A673 (cell line): ENCODE measurements at regions not wholly inside any gene's neighbourhood (a gene's known extent, or its start where the extent isn't known, plus 50 kb on each side); places are given as distances from the start of the nearest gene placed in this dataset.

Experiments used
- BruUV-seq: library from RNA; stranded (reverse); fragments of 400-500 nt; replicated peaks from 2 replicates; lab custom pipeline; 2021; lab: Mats Ljungman, UMichigan
- CTCF ChIA-PET: fragments of 300-600 bp; sonication (Branson Sonifier 250); formaldehyde crosslinking; loops from one replicate; lab custom pipeline; 2022; ENCODE audit warnings: antibody characterized with exemption; lab: Charles Lee
- POLR2A ChIA-PET: fragments of 300-600 bp; sonication (Branson Sonifier 250); formaldehyde crosslinking; loops from one replicate; lab custom pipeline; 2022; ENCODE audit warnings: antibody characterized with exemption; ENCODE audit not compliant: low non-redundant PET; lab: Charles Lee
- DNase-seq: peaks from one replicate; pipeline ENCODE4 v3.0.0-alpha.2; 2015; ENCODE audit warnings: low spot score
- H3K27ac ChIP-seq: fragments of 200-600 bp; sonication (generic); 2 replicates; pipeline ENCODE4 v1.5.1; 2016; ENCODE audit warnings: mixed run types, low read depth, mild to moderate bottlenecking, mixed read lengths, antibody characterized with exemption, low read length; ENCODE audit not compliant: poor library complexity, severe bottlenecking
- H3K27me3 ChIP-seq: fragments of 200-600 bp; sonication (generic); replicated peaks from 2 replicates; pipeline ENCODE4 v1.6.1; 2017; ENCODE audit warnings: mixed run types, low read depth, mild to moderate bottlenecking, mixed read lengths, antibody characterized with exemption, low read length; ENCODE audit not compliant: insufficient read depth, poor library complexity
- H3K36me3 ChIP-seq: fragments of 200-600 bp; sonication (generic); 2 replicates; pipeline ENCODE4 v1.6.1; 2016; ENCODE audit warnings: mixed run types, mild to moderate bottlenecking, mixed read lengths, antibody characterized with exemption, low read length; ENCODE audit not compliant: insufficient read depth, poor library complexity, severe bottlenecking
- H3K4me1 ChIP-seq: fragments of 200-600 bp; sonication (generic); 2 replicates; pipeline ENCODE4 v1.6.1; 2017; ENCODE audit warnings: mixed run types, mild to moderate bottlenecking, mixed read lengths, antibody characterized with exemption, low read length; ENCODE audit not compliant: insufficient read depth, poor library complexity, severe bottlenecking
- H3K4me3 ChIP-seq: fragments of 200-600 bp; sonication (generic); 2 replicates; pipeline ENCODE4 v1.5.1; 2016; ENCODE audit warnings: low read depth, mixed run types, mild to moderate bottlenecking, mixed read lengths, low read length; ENCODE audit not compliant: poor library complexity, severe bottlenecking
- H3K9me3 ChIP-seq: fragments of 200-600 bp; sonication (generic); 2 replicates; pipeline ENCODE4 v1.6.1; 2016; ENCODE audit warnings: mixed run types, low read depth, mild to moderate bottlenecking, mixed read lengths, antibody characterized with exemption, low read length; ENCODE audit not compliant: poor library complexity, severe bottlenecking
- EZH2 ChIP-seq: fragments of 200-600 bp; sonication (generic); IDR thresholded peaks from 2 replicates; pipeline ENCODE4 v1.6.1; 2017; ENCODE audit warnings: borderline replicate concordance, low read depth, mild to moderate bottlenecking, mixed read lengths, antibody characterized with exemption, low read length; ENCODE audit not compliant: poor library complexity, severe bottlenecking
- intact Hi-C: fragments of 100-400 bp; cut with micrococcal nuclease; formaldehyde crosslinking; loops from one replicate; pipeline ENCODE4 v1.10.0; 2022; ENCODE audit not compliant: unreplicated experiment
- TF ChIP-seq, protein P1 (sequence below): fragments of 300-800, 200-600 bp; sonication (generic); conservative IDR thresholded peaks from 2 replicates; pipeline ENCODE4 v1.5.1; 2017; ENCODE audit warnings: low read depth, mild to moderate bottlenecking, antibody characterized with exemption, low read length, moderate library complexity, mixed read lengths

DNA sequence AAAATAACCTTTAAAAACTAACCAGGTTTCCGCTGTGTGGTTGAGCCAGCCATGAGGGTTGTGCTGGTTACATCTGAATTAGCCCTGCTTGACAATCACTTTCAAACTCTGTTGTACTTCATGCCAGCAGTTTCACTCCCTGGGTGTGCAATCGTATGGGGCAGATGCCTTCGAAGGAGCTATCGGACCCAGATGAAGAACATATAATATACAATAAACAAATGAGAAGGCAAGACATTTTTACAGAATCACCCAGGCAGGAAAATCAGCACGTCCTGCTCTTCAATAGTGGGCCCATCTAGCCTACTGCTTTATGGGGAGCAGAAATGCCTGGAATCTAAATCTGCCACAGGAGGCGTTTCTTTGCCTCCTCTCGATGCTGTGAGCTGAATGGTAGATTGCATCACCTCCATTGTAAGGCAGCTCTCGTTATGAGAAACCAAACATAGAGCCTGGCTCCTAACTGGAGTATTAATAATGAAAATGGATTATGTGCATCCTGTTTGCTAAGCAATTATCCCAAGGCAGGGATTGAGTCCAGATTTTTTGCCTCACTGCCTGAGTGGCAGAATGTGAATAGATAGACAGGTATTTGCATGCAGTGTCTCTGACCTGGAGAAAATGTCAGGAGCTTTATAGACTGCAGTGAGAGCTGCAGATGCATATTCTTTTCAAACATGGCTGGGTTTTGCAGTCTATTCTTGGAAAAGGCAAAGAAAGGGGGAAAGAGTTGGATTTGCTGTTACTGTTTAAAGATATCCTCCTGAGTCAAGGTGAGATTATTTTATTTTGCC lies 143.3 kb upstream of the SMARCA2 start:
- Histone ChIP-seq H3K4me1 (peaks cover 6% of the 10 kb centered on the region), H3K9me3 (no peaks in the 10 kb centered on the region), H3K27me3 (peaks cover 5% of the 10 kb centered on the region), H3K36me3 (no peaks in the 10 kb centered on the region), H3K4me3 (no peak overlapping the region), H3K27ac (no peak overlapping the region)
- ChIA-PET CTCF (interaction anchor here (0.8 kb wide), 1 partner anchor 144 kb away, joined by 3 read pairs; no protein-coding TSS in a partner anchor), POLR2A (interaction anchor here (0.6 kb wide), 2 partner anchors 23 to 118 kb away, joined by 3 read pairs; no protein-coding TSS in a partner anchor)
- BruUV-seq: no TSS peak
- intact Hi-C loops: no loop called here
- peak; percentile 42 for DNase-seq
- TF ChIP-seq EZH2: no peak
- TF ChIP-seq, protein P1, sequence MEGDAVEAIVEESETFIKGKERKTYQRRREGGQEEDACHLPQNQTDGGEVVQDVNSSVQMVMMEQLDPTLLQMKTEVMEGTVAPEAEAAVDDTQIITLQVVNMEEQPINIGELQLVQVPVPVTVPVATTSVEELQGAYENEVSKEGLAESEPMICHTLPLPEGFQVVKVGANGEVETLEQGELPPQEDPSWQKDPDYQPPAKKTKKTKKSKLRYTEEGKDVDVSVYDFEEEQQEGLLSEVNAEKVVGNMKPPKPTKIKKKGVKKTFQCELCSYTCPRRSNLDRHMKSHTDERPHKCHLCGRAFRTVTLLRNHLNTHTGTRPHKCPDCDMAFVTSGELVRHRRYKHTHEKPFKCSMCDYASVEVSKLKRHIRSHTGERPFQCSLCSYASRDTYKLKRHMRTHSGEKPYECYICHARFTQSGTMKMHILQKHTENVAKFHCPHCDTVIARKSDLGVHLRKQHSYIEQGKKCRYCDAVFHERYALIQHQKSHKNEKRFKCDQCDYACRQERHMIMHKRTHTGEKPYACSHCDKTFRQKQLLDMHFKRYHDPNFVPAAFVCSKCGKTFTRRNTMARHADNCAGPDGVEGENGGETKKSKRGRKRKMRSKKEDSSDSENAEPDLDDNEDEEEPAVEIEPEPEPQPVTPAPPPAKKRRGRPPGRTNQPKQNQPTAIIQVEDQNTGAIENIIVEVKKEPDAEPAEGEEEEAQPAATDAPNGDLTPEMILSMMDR: 0 out of 2 replicates have a peak, but pooled peaks have one; percentile 20

DNA sequence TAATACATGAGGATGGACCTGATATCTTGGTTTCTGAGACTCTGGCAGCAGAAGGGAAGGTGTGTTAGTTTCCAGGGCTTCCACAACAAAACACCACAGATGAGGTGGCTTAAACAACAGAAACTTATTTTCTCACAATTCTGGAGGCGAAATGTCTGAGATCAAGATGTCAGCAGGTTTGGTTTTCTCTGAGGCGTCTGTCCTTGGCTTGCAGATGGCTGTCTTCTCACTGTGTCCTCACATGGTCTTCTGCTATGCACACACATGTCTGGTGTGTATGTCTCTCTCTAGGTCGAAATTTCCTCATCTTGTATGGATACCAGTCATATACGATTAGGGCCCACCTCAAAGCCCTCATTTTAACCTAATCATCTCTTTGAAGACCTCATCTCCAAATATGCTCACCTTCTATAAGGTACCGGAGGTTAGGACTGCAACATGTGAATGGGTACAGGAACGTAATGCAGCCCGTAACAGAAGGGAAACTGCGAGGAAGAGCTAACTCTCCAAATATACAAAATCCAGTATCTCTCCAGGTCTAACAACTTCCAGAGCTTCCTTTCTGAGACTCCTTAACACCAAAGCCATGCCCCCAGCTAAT lies 139.8 kb upstream of the SMARCA2 start:
- H3K4me3 ChIP-seq: no peak overlapping the region
- H3K27ac ChIP-seq: no peak overlapping the region
- no peak for DNase-seq
- BruUV-seq: no TSS peak
- CTCF ChIA-PET: no interaction called here
- no peaks in the 10 kb centered on the region for H3K27me3 ChIP-seq
- no peaks in the 10 kb centered on the region for H3K36me3 ChIP-seq
- no peak for TF ChIP-seq EZH2
- TF ChIP-seq, protein P1: no peak
- intact Hi-C loops: no loop called here
- no peaks in the 10 kb centered on the region for H3K9me3 ChIP-seq
- H3K4me1 ChIP-seq: peaks cover 6% of the 10 kb centered on the region
- POLR2A ChIA-PET: no interaction called here

DNA sequence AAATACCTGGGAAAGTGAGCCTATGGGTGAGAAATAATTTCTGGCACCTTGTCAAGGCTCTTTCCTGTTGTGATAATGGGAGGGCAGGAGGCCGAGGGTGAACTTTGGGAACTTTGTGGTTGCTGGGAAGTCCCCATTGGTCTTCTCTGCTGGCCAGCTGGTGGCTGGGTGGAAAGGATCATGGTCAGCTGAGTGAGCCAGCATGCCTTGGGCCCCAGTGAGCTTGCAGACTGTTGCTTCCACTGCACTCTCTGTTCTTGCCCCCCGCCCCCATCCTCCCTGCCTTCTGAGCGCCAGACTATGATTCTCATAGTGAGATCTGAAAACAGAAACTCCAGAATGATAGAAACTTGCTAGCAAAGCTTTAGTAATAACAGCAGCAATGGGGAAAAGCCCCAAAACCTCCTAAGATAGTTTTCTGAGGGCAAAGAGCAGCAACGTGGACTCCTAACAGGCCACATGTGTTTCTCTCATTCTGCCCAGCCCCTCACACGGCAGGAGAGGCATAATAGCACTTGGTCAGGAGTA lies 139.2 kb upstream of the SMARCA2 start:
- CTCF ChIA-PET: no interaction called here

More for the DNA sequence above, 139.2 kb upstream of the SMARCA2 start:
- no peaks in the 10 kb centered on the region for H3K9me3 ChIP-seq
- intact Hi-C loops: no loop called here
- no TSS peak for BruUV-seq
- no peak overlapping the region for H3K27ac ChIP-seq
- no peaks in the 10 kb centered on the region for H3K27me3 ChIP-seq
- DNase-seq: no peak
- no peaks in the 10 kb centered on the region for H3K36me3 ChIP-seq
- POLR2A ChIA-PET: no interaction called here
- H3K4me3 ChIP-seq: no peak overlapping the region
- TF ChIP-seq, protein P1: no peak
- no peak for TF ChIP-seq EZH2
- H3K4me1 ChIP-seq: peaks cover 6% of the 10 kb centered on the region
